NCI-H524 (cell line): ENCODE measurements at regions not wholly inside any gene's neighbourhood (a gene's known extent, or its start where the extent isn't known, plus 50 kb on each side); places are given as distances from the start of the nearest gene placed in this dataset.
"Not testable (repeated sequence)": the region's sequence is repeated elsewhere in the genome, so short reads cannot be mapped to it uniquely, and the experiment has no call there.

Experiments
- DNase-seq, 2 experiments: peaks; one replicate each; lab custom pipeline; 2025; lab: John Stamatoyannopoulos, UW

DNA sequence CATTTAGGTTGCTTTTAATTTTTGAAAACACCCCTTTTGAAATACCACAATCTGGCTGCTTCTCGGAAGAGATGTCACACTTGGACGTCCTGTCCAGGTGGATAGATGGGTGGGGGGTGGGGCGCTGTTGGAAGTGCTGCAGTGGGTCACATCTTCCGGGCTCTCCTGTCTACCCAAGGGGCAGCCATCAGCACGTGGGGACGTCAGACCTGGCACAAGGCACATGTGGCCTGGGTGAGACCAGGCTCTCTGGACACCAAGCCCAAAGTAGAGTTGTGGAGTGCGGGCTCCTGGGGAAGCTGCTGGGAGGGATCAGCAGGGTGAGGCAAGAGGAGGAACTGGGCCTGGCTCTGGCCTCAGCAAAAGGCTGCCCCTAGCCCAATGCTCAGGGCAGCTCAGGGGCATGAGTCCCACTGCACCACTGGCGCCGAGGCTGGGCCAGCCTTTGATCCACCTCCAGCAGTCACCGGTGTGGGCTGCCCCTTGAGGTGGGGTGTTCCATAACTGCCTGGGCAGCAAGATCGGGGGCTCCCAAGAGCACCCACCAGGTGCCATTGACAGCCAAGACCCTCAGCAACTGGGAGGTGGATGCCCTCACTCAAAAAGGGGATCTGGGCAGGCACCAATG is 68.6 kb upstream of the CCND1 start:
- DNase-seq = no peak

- DNase-seq = no peak
Observed at GRCh38 chr11:69572861-69573260, 68.1 kb upstream of the CCND1 start.

DNA sequence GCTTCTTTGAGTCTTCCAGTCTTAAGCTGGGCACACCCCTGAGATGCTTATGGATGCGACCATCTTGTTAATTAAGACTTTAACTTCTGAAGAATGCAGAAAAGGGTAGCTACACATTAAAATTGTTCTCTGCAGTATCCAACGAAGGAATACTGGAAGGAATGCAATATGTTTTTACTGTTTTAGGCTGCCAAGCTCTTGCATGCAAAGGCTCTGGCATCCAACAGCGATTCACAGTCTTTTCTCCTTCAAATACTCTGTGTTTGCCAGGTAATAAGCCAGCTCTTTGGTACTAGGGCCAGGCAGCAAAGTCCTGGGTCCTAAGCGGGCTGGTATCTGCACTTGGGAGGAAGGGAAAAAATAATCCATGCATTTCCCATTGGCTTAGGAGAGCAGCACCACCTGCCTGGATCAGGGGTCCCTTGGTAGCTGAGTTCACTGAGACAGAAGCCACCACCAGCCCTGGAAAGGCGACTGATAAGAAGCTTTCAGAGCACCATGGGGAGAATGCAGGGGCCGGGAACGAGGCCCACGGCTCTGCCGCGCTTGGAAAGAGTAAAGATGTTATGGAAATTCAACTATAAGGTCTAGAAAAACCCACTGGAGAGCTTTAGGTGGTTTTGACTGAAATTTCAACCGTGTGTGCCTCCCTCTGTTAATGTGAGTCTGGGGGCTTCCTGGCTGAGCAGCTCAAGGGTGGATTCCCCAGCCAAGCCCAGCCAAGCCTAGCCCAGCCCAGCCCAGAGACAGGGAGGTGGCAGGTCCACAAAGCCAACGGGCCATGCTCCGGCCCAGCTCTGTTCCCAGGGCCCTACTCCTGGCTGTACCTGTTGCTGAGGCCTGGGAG is 67.0 kb upstream of the CCND1 start:
- DNase-seq = no peak

GRCh38 chr11:69574608-69575255 is 66.2 kb upstream of the CCND1 start:
- no peak for DNase-seq

GRCh38 chr11:69575296-69576068 is 65.5 kb upstream of the CCND1 start:
- no peak for DNase-seq

DNA sequence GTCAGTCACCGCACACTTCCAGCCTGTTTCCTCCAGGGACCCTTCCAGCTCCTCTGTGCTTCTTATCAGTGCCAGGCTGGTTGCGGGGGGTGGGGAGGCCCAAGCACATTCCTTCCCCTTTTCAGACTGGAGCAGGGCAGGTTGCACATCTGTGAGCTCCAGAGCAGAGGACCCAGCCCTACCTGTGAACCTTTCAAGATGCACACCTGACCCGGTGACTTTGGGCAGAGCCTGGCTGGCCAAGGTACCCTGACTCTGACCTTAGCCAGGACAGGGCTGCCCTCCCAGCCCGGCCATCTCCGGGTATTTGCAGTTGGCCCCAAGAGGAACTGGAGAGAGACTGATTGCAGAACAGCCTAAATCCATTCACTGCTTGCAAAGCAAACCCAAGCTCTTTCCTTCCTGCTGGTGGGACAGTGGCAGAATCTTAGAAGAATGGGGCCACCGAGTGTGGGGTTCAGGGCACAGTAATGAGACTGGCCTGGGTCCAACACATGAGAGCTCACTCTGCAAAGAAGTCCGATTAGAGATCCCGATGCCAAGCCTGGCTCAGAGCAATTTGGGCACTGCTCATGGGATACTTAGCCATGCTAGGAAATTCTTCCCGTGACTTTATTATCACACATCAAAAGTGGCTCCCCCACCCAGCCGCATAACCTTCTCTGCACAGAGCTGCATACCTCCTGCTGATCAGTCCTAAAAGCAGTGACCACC is 64.7 kb upstream of the CCND1 start:
- no peak for DNase-seq

- no peak for DNase-seq
Observed at GRCh38 chr11:69578167-69578566, 62.8 kb upstream of the CCND1 start.

DNA sequence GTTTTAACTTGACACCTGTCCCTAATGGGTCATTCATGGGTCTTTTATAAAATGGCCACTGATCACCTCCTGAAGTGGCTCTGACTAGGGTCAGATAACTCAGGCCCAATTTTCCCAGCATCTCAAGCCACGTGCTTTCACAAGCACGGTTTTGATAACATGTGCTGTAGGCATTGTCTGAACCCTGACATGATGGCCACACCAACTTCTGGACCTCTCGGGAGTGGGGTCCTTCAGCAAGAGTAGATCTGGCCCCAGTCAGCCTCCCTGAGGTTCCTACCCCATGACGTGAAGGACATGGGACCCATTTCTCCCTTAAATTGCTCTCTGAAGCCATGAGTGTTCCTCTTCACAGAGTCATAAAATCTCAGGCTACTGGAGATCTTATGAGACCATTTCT is 60.4 kb upstream of the CCND1 start:
- no peak for DNase-seq

- no peak for DNase-seq
Observed at GRCh38 chr11:69582756-69583467, 58.0 kb upstream of the CCND1 start.

DNA sequence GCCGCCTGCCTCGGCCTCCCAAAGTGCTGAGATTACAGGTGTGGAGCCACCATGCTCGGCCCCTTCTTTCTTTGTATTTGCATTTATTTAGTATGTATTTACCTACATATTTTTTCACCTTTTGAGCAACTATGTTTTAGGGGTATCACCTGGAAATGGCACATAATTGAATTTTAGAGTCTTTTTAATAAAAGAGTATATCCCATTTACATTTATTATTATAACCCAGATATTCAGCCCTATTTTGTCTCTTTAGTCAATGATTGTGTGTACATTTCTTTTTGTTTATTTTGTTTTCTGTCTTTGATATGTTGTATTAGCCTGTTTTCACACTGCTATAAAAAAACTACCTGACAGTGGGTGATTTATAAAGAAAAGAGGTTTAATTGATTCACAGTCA is 56.8 kb upstream of the CCND1 start:
- no peak for DNase-seq

GRCh38 chr11:69585385-69585784 is 55.6 kb upstream of the CCND1 start:
- DNase-seq = no peak

DNA sequence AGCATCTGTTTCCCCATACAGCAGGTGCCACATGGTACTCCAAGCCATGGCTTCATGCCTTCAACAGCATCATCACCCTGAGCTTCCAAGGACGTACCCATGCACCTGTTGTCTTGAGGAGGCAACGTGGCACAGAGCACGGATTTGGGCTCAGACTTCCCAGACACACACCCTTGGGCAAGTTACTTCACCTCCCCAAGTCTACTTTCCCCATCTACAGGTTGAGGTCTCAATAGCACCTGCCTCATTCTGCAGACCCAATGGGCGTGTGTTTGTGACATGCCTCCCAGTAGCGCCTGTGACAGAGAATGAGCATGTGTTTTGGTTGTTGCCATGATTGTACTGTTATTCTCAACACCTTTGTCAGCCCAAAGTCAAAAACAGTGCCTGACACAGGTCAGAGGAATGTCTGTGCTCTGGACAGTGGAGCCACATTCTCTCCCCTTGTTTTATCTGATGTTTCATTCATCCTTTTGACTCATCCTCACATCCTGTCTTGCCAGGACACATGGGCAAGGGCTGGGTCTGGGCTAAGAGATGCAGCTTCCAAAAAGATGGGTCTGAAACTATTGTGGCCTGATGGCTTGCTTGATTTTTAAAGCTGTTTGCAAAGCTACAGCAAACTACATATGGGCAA is 53.4 kb upstream of the CCND1 start:
- no peak for DNase-seq

GRCh38 chr11:69588270-69588669 is 52.7 kb upstream of the CCND1 start:
- DNase-seq = no peak

DNA sequence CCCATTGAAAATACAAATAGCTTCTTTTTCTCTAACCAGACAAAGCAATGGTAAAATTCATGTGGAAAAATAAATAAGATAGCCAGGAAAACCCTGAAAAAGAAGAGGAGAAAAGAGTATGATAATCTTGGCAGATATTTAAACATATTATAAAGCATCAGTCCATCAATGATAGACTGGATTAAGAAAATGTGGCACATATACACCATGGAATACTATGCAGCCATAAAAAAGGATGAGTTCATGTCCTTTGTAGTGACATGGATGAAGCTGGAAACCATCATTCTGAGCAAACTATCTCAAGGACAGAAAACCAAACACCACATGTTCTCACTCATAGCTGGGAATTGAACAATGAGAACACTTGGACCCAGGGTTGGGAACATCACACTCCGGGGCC is 50.9 kb upstream of the CCND1 start:
- DNase-seq = not testable (repeated sequence)
